ENCODE measurements at regions not wholly inside any gene's neighbourhood (a gene's known extent, or its start where the extent isn't known, plus 50 kb on each side); places are given as distances from the start of the nearest gene placed in this dataset.

- POLR2A ChIA-PET = no interaction called here
- H3K9me3 ChIP-seq (ENCODE audit: control insufficient read depth, insufficient read depth, low read length) = peaks cover 58% of the 10 kb centered on the region
- CTCF ChIA-PET = no interaction called here
- no peak for DNase-seq (ENCODE audit: low read depth, low spot score)
- no peaks in the 10 kb centered on the region for H3K27me3 ChIP-seq (ENCODE audit: control insufficient read depth, insufficient read depth, low read length)
- H3K27ac ChIP-seq (ENCODE audit: low read depth, low read length) = no peak overlapping the region
- no peak overlapping the region for H3K4me3 ChIP-seq (ENCODE audit: low read depth, low read length)
- TF ChIP-seq, protein P1, sequence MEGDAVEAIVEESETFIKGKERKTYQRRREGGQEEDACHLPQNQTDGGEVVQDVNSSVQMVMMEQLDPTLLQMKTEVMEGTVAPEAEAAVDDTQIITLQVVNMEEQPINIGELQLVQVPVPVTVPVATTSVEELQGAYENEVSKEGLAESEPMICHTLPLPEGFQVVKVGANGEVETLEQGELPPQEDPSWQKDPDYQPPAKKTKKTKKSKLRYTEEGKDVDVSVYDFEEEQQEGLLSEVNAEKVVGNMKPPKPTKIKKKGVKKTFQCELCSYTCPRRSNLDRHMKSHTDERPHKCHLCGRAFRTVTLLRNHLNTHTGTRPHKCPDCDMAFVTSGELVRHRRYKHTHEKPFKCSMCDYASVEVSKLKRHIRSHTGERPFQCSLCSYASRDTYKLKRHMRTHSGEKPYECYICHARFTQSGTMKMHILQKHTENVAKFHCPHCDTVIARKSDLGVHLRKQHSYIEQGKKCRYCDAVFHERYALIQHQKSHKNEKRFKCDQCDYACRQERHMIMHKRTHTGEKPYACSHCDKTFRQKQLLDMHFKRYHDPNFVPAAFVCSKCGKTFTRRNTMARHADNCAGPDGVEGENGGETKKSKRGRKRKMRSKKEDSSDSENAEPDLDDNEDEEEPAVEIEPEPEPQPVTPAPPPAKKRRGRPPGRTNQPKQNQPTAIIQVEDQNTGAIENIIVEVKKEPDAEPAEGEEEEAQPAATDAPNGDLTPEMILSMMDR (IDR thresholded peaks at IDR 0.05; ENCODE audit: low read depth, low read length) = no peak
Measured at GRCh38 chr2:15813481-15814266, 126.7 kb upstream of the MYCN start.

- Histone ChIP-seq H3K4me3 (ENCODE audit: low read depth, low read length) (no peak overlapping the region), H3K9me3 (ENCODE audit: control insufficient read depth, insufficient read depth, low read length) (peaks cover 59% of the 10 kb centered on the region), H3K27me3 (ENCODE audit: control insufficient read depth, insufficient read depth, low read length) (no peaks in the 10 kb centered on the region), H3K27ac (ENCODE audit: low read depth, low read length) (no peak overlapping the region)
- DNase-seq (ENCODE audit: low read depth, low spot score) = no peak
- ChIA-PET POLR2A (no interaction called here), CTCF (no interaction called here)
- TF ChIP-seq, protein P1 (IDR thresholded peaks at IDR 0.05; ENCODE audit: low read depth, low read length) = no peak
Measured at GRCh38 chr2:15814403-15814802, 125.9 kb upstream of the MYCN start.

DNA sequence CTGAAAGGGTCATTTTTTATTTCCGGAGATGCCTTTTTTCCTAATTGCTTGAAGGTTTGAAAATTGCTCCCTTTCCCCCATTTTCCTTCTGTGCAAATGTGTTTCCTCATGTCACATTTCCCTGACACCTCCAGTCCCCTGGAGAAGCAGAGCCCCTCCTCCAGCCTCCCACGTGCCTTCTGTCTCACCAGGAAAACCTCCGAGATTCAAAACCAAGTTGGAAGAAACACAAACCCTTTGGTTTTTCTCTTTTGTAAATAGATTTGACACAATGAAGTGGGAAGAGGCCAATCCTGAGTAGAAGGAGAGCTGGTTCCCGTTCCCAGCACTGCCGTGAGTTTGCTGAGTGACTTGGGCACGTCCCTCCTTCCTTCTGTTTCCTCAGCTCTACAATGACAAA lies 125.4 kb upstream of the MYCN start:
- peaks cover 59% of the 10 kb centered on the region for H3K9me3 ChIP-seq (ENCODE audit: control insufficient read depth, insufficient read depth, low read length)
- no peaks in the 10 kb centered on the region for H3K27me3 ChIP-seq (ENCODE audit: control insufficient read depth, insufficient read depth, low read length)
- TF ChIP-seq, protein P1 (IDR thresholded peaks at IDR 0.05; ENCODE audit: low read depth, low read length) = no peak
- H3K27ac ChIP-seq (ENCODE audit: low read depth, low read length) = no peak overlapping the region
- no peak for DNase-seq (ENCODE audit: low read depth, low spot score)
- no peak overlapping the region for H3K4me3 ChIP-seq (ENCODE audit: low read depth, low read length)
- ChIA-PET CTCF (no interaction called here), POLR2A (no interaction called here)

DNA sequence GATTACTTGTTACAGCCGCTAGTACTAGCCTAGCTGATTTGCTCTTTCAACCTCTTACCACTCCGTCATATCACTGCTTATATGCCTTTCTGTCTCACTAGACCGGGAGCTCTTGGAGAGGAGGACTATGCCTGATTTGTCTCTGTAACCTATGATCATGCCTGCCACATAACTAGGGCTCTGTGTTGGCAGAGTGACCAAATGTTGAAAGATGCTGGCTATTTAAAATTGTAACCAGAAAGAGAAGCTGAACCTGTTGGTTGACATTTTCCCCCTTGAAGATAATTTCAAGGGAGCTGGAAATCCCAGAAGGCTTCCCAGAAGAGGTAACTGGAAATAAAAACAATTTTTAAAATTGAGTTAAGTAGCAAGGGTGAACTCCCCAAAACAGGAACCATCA lies 124.1 kb upstream of the MYCN start:
- TF ChIP-seq, protein P1 (IDR thresholded peaks at IDR 0.05; ENCODE audit: low read depth, low read length) = no peak
- POLR2A ChIA-PET = no interaction called here

GRCh38 chr2:15816674-15817406 lies 123.5 kb upstream of the MYCN start:
- no peaks in the 10 kb centered on the region for H3K27me3 ChIP-seq (ENCODE audit: control insufficient read depth, insufficient read depth, low read length)
- CTCF ChIA-PET = no interaction called here
- no peak overlapping the region for H3K4me3 ChIP-seq (ENCODE audit: low read depth, low read length)

More for the DNA sequence above, 124.1 kb upstream of the MYCN start:
- H3K9me3 ChIP-seq (ENCODE audit: control insufficient read depth, insufficient read depth, low read length) = peaks cover 51% of the 10 kb centered on the region
- no peaks in the 10 kb centered on the region for H3K27me3 ChIP-seq (ENCODE audit: control insufficient read depth, insufficient read depth, low read length)
- CTCF ChIA-PET = no interaction called here
- DNase-seq (ENCODE audit: low read depth, low spot score) = no peak
- H3K27ac ChIP-seq (ENCODE audit: low read depth, low read length) = no peak overlapping the region
- no peak overlapping the region for H3K4me3 ChIP-seq (ENCODE audit: low read depth, low read length)

More at GRCh38 chr2:15816674-15817406, 123.5 kb upstream of the MYCN start:
- DNase-seq (ENCODE audit: low read depth, low spot score) = no peak
- POLR2A ChIA-PET = no interaction called here
- Histone ChIP-seq H3K27ac (ENCODE audit: low read depth, low read length) (no peak overlapping the region), H3K9me3 (ENCODE audit: control insufficient read depth, insufficient read depth, low read length) (peaks cover 45% of the 10 kb centered on the region)
- TF ChIP-seq, protein P1 (IDR thresholded peaks at IDR 0.05; ENCODE audit: low read depth, low read length) = no peak

Measured in AG04450 (cell line).